ENCODE measurements at regions not wholly inside any gene's neighbourhood (a gene's known extent, or its start where the extent isn't known, plus 50 kb on each side); places are given as distances from the start of the nearest gene placed in this dataset.
"Not testable (repeated sequence)": the region's sequence is repeated elsewhere in the genome, so short reads cannot be mapped to it uniquely, and the experiment has no call there.

DNA sequence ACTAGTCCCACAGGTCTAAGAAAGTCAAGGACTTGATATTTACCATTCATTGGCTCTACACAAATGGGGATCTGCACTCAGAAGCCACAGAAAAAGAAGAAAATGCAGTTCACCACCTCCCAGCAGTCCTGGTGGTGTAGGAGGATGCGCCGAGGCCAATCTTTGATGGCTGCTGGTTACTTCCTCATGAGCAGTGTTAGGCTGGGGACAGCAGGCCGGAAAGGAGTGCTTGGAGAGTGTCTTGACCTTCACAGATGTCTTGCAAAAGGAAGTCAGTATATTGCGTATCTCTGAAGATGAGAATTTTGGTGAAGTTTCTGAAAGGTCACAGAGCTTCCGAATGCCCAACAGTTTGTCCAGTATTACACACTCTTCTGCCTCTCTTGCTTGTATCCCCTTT is 597.0 kb downstream of the EBF1 start:
- peaks cover 30% of the 10 kb centered on the region for H3K9me3 ChIP-seq (replicated peaks)
- H3K36me3 ChIP-seq = no peaks in the 10 kb centered on the region
- no peaks in the 10 kb centered on the region for H3K27me3 ChIP-seq (ENCODE audit: low read depth)
- TF ChIP-seq, protein P1, sequence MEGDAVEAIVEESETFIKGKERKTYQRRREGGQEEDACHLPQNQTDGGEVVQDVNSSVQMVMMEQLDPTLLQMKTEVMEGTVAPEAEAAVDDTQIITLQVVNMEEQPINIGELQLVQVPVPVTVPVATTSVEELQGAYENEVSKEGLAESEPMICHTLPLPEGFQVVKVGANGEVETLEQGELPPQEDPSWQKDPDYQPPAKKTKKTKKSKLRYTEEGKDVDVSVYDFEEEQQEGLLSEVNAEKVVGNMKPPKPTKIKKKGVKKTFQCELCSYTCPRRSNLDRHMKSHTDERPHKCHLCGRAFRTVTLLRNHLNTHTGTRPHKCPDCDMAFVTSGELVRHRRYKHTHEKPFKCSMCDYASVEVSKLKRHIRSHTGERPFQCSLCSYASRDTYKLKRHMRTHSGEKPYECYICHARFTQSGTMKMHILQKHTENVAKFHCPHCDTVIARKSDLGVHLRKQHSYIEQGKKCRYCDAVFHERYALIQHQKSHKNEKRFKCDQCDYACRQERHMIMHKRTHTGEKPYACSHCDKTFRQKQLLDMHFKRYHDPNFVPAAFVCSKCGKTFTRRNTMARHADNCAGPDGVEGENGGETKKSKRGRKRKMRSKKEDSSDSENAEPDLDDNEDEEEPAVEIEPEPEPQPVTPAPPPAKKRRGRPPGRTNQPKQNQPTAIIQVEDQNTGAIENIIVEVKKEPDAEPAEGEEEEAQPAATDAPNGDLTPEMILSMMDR (IDR thresholded peaks at IDR 0.05; ENCODE audit: borderline replicate concordance) = no peak
- intact Hi-C loops (cut with micrococcal nuclease) = no loop called here
- peak; percentile 16 for DNase-seq
- H3K4me3 ChIP-seq = no peak overlapping the region
- H3K27ac ChIP-seq (replicated peaks) = peak overlapping the region; percentile 22
- peaks cover 28% of the 10 kb centered on the region for H3K4me1 ChIP-seq

DNA sequence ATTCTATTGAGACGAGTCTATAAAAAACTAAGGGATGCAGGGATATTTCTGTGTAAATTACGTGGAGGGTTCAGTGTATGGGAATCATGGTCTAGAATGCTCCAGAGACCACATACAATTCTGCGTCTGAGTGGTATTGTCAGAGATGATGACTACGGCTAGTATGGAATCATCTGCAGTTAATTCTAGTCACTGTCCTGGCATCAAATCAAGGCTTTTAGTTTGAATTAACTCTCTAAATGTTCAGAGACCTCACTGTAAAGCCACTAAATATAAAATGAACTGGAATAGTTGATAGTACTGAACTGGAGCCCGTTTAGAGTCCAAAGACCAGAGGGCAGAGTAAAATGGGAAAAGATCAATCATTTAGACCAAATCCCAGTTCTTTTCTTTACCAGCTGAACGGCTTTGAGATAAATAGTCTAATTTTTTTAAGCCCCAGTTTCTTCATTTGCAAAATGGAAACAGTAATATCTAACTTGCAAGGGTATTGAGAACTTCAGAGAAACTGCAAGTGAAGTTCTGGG is 599.8 kb downstream of the EBF1 start:
- TF ChIP-seq, protein P1 (IDR thresholded peaks at IDR 0.05; ENCODE audit: borderline replicate concordance) = no peak
- H3K27me3 ChIP-seq (ENCODE audit: low read depth) = no peaks in the 10 kb centered on the region
- peak overlapping the region; percentile 60 for H3K27ac ChIP-seq (replicated peaks)
- H3K9me3 ChIP-seq (replicated peaks) = peaks cover 3% of the 10 kb centered on the region
- no peak for DNase-seq
- no peak overlapping the region for H3K4me3 ChIP-seq
- H3K4me1 ChIP-seq = peaks cover 28% of the 10 kb centered on the region
- intact Hi-C loops (cut with micrococcal nuclease) = no loop called here
- H3K36me3 ChIP-seq = no peaks in the 10 kb centered on the region

DNA sequence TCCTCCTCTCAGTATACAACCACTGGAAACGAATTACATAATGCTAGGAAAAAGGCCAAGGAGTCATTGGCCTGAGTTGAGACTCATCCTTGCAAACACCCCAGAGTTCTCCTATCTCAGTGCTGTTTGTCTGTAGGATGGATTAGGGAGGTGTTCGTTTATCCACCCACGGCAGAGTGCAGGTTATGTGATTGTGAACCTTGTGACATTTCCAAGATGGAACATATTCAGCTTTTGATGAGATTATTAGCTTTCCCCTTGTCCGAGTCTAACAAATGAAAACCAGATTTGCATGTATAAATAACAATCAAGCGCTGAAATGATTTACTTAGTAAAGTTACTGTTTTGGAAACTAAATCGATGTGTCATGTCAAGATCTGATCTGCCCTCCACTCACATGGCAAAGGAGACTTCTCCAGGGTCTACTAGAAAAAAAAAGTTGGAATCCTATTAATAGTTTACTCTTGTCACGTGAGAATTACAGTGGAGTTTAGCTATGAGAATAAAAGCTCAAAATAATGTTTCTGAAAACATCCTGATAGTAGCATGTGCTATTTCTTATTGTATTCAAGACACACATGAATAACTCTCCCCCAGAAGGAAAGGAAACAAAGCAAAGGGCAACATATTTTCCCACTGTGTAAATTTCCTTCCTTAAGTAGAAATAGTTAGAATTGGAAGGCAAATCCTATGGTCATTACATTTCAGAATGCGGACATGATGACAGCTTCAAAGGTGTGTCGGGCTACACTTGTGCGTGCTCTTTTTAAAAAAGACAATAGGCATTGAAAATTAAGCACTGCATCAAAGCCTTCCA is 600.4 kb downstream of the EBF1 start:
- Histone ChIP-seq H3K4me1 (peaks cover 28% of the 10 kb centered on the region), H3K27me3 (ENCODE audit: low read depth) (no peaks in the 10 kb centered on the region), H3K9me3 (replicated peaks) (no peaks in the 10 kb centered on the region), H3K36me3 (no peaks in the 10 kb centered on the region), H3K4me3 (no peak overlapping the region), H3K27ac (replicated peaks) (peak overlapping the region; percentile 60)
- TF ChIP-seq, protein P1 (IDR thresholded peaks at IDR 0.05; ENCODE audit: borderline replicate concordance) = no peak
- intact Hi-C loops (cut with micrococcal nuclease) = no loop called here
- DNase-seq = no peak

DNA sequence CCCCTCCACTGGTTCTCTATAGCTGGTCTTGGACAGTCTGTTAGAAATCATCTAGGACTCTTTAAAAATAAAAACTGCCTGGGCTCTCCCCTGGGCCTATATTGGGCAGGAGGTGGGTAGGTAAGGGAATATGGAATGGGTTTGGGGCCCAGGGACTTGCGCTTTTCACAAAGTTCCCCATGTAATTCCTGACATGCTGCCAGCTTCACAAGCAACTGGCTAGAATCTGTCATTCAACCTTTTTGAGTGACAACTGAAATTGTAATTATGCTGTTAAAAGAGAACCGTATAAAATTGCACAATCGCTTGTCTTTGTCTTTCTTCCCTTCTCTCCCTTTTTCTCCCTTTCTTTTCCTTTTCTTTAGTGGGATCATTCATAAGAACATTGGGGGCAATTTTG is 603.1 kb downstream of the EBF1 start:
- Histone ChIP-seq H3K27ac (replicated peaks) (no peak overlapping the region), H3K36me3 (no peaks in the 10 kb centered on the region), H3K9me3 (replicated peaks) (no peaks in the 10 kb centered on the region), H3K27me3 (ENCODE audit: low read depth) (no peaks in the 10 kb centered on the region), H3K4me3 (no peak overlapping the region), H3K4me1 (peaks cover 23% of the 10 kb centered on the region)
- TF ChIP-seq, protein P1 (IDR thresholded peaks at IDR 0.05; ENCODE audit: borderline replicate concordance) = no peak
- intact Hi-C loops (cut with micrococcal nuclease) = no loop called here
- no peak for DNase-seq

DNA sequence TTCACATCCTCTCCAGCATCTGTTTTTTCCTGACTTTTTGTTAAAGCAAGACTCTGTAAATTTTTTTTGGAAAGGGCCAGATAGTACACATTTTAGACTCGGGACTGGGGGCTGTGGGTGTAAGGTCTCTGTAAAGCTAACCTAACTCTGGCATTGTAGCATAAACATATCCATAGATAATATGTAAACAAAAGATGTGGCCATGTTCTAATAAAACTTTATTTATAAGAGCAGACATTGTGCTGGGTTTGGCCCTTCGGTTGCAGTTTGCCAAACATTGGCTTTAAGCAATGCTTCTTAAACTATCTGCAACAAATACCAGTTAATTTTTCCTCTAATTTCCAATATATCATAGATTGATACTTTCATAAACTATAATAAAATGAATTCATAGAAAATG is 605.2 kb downstream of the EBF1 start:
- Histone ChIP-seq H3K9me3 (replicated peaks) (no peaks in the 10 kb centered on the region), H3K27ac (replicated peaks) (no peak overlapping the region), H3K27me3 (ENCODE audit: low read depth) (no peaks in the 10 kb centered on the region), H3K4me3 (no peak overlapping the region), H3K36me3 (no peaks in the 10 kb centered on the region), H3K4me1 (peaks cover 13% of the 10 kb centered on the region)
- intact Hi-C loops (cut with micrococcal nuclease) = no loop called here
- no peak for DNase-seq
- TF ChIP-seq, protein P1 (IDR thresholded peaks at IDR 0.05; ENCODE audit: borderline replicate concordance) = no peak

DNA sequence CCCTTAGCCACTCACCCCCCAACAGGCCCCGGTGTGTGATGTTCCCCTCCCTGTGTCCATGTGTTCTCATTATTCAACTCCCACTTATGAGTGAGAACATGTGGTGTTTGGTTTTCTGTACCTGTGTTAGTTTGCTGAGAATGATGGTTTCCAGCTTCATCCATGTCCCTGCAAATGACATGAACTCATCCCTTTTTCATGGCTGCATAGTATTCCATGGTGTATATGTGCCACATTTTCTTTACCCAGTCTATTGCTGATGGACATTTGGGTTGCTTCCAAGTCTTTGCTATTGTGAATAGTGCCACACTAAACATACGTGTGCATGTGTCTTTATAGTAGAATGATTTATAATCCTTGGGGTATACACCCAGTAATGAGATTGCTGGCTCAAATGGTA is 605.7 kb downstream of the EBF1 start:
- not testable (repeated sequence) for H3K36me3 ChIP-seq

More for the DNA sequence above, 605.7 kb downstream of the EBF1 start:
- DNase-seq; H3K4me1 ChIP-seq; H3K27me3 ChIP-seq (ENCODE audit: low read depth); H3K4me3 ChIP-seq; H3K27ac ChIP-seq (replicated peaks); H3K9me3 ChIP-seq (replicated peaks); intact Hi-C loops (cut with micrococcal nuclease): not testable (repeated sequence)

All from left ventricle myocardium inferior (tissue), 1 donor.